ENCODE measurements at regions not wholly inside any gene's neighbourhood (a gene's known extent, or its start where the extent isn't known, plus 50 kb on each side); places are given as distances from the start of the nearest gene placed in this dataset.

DNA sequence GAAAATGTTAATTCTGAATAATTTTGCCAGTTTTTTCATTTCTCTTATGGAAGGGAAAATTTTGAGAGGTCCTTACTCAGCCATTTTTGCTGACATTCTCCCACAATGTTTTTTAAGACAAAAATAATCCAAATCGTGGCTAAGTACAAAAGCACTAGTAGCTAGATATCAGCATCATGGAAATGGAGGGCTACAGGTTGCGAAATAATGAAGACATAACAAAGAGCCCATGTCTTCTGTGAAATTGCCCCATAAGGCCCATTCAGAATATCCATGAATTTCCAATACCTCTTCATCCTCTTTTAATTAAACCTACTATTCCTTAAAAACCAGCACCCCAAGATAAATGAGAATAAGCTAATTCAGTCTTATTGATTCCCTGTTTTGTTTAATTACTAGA lies 107.4 kb downstream of the HNRNPD start:
- Histone ChIP-seq H3K4me3 (ENCODE audit: low read depth in 2 of 2, low read length in 2 of 2) (no peak overlapping the region), H3K27ac (ENCODE audit: low read length) (no peak overlapping the region), H3K9me3 (ENCODE audit: control insufficient read depth, insufficient read depth, low read depth, low read length) (no peaks in the 10 kb centered on the region), H3K36me3 (ENCODE audit: control insufficient read depth, insufficient read depth, low read length) (no peaks in the 10 kb centered on the region), H3K27me3 (ENCODE audit: control insufficient read depth, insufficient read depth, low read length) (peaks cover 9% of the 10 kb centered on the region), H3K4me1 (ENCODE audit: control insufficient read depth, insufficient read depth, low read length) (no peaks in the 10 kb centered on the region)
- DNase-seq (ENCODE audit: low read depth, low spot score) (no peak), ATAC-seq (no peak)
- intact Hi-C loops (cut with micrococcal nuclease; ENCODE audit: unreplicated experiment) (loop anchor here (5.0 kb wide), 1 partner anchor 799 kb away; no protein-coding TSS in a partner anchor), in situ Hi-C loops (cut with HindIII; ENCODE audit: low pct_unique_long_range_greater_than_20kb, low sequenced_read_pairs) (no loop called here)
- TF ChIP-seq SIN3A (IDR thresholded peaks at IDR 0.05; ENCODE audit: borderline replicate concordance, insufficient read depth, low read depth, low read length) (no peak), POLR2AphosphoS5 (IDR thresholded peaks at IDR 0.05; ENCODE audit: low read depth, low read length) (no peak), TCF7L2 (IDR thresholded peaks at IDR 0.05; ENCODE audit: low read depth, low read length) (no peak)
- TF ChIP-seq, protein P1, sequence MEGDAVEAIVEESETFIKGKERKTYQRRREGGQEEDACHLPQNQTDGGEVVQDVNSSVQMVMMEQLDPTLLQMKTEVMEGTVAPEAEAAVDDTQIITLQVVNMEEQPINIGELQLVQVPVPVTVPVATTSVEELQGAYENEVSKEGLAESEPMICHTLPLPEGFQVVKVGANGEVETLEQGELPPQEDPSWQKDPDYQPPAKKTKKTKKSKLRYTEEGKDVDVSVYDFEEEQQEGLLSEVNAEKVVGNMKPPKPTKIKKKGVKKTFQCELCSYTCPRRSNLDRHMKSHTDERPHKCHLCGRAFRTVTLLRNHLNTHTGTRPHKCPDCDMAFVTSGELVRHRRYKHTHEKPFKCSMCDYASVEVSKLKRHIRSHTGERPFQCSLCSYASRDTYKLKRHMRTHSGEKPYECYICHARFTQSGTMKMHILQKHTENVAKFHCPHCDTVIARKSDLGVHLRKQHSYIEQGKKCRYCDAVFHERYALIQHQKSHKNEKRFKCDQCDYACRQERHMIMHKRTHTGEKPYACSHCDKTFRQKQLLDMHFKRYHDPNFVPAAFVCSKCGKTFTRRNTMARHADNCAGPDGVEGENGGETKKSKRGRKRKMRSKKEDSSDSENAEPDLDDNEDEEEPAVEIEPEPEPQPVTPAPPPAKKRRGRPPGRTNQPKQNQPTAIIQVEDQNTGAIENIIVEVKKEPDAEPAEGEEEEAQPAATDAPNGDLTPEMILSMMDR (IDR thresholded peaks at IDR 0.05): no peak
- TF ChIP-seq, protein P2, sequence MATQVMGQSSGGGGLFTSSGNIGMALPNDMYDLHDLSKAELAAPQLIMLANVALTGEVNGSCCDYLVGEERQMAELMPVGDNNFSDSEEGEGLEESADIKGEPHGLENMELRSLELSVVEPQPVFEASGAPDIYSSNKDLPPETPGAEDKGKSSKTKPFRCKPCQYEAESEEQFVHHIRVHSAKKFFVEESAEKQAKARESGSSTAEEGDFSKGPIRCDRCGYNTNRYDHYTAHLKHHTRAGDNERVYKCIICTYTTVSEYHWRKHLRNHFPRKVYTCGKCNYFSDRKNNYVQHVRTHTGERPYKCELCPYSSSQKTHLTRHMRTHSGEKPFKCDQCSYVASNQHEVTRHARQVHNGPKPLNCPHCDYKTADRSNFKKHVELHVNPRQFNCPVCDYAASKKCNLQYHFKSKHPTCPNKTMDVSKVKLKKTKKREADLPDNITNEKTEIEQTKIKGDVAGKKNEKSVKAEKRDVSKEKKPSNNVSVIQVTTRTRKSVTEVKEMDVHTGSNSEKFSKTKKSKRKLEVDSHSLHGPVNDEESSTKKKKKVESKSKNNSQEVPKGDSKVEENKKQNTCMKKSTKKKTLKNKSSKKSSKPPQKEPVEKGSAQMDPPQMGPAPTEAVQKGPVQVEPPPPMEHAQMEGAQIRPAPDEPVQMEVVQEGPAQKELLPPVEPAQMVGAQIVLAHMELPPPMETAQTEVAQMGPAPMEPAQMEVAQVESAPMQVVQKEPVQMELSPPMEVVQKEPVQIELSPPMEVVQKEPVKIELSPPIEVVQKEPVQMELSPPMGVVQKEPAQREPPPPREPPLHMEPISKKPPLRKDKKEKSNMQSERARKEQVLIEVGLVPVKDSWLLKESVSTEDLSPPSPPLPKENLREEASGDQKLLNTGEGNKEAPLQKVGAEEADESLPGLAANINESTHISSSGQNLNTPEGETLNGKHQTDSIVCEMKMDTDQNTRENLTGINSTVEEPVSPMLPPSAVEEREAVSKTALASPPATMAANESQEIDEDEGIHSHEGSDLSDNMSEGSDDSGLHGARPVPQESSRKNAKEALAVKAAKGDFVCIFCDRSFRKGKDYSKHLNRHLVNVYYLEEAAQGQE (IDR thresholded peaks at IDR 0.05; ENCODE audit: insufficient read depth in 1 of 2, low read depth in 2 of 2, low read length in 1 of 2): no peak
- CTCF ChIA-PET: no interaction called here
- BruUV-seq (replicated peaks): no TSS peak
- POLR2A ChIA-PET: no interaction called here

DNA sequence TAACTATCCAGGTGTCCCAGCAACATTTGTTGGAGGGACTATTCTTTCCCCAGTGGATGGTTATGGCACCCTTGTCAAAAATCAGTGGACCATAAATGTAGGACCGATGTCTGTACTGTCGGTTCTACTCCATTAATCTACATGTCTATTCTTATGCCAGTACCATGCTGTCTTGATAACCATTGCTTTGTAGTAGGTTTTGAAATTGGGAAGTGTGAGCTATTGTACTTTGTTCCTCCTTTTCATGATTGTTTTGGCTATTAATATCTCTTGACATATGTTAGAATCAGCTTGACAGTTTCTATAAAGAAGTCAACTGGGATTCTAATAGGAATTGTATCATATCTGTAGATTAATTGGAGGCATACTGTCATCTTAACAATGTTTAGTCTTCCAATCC lies 112.7 kb downstream of the HNRNPD start:
- Histone ChIP-seq H3K4me1 (ENCODE audit: control insufficient read depth, insufficient read depth, low read length) (no peaks in the 10 kb centered on the region), H3K27ac (ENCODE audit: low read length) (no peak overlapping the region), H3K4me3 (ENCODE audit: low read depth in 2 of 2, low read length in 2 of 2) (no peak overlapping the region), H3K9me3 (ENCODE audit: control insufficient read depth, insufficient read depth, low read depth, low read length) (no peaks in the 10 kb centered on the region), H3K27me3 (ENCODE audit: control insufficient read depth, insufficient read depth, low read length) (no peaks in the 10 kb centered on the region), H3K36me3 (ENCODE audit: control insufficient read depth, insufficient read depth, low read length) (no peaks in the 10 kb centered on the region)
- no peak for TF ChIP-seq TCF7L2 (IDR thresholded peaks at IDR 0.05; ENCODE audit: low read depth, low read length)
- TF ChIP-seq, protein P2 (IDR thresholded peaks at IDR 0.05; ENCODE audit: insufficient read depth in 1 of 2, low read depth in 2 of 2, low read length in 1 of 2): no peak
- no peak for TF ChIP-seq SIN3A (IDR thresholded peaks at IDR 0.05; ENCODE audit: borderline replicate concordance, insufficient read depth, low read depth, low read length)
- TF ChIP-seq, protein P1 (IDR thresholded peaks at IDR 0.05): no peak
- no peak for TF ChIP-seq POLR2AphosphoS5 (IDR thresholded peaks at IDR 0.05; ENCODE audit: low read depth, low read length)
- CTCF ChIA-PET: no interaction called here
- in situ Hi-C loops (cut with HindIII; ENCODE audit: low pct_unique_long_range_greater_than_20kb, low sequenced_read_pairs) (no loop called here), intact Hi-C loops (cut with micrococcal nuclease; ENCODE audit: unreplicated experiment) (no loop called here)
- ATAC-seq: no peak
- POLR2A ChIA-PET: no interaction called here
- no peak for DNase-seq (ENCODE audit: low read depth, low spot score)
- BruUV-seq (replicated peaks): no TSS peak

Measured in Panc1 (cell line).